ENCODE measurements at regions not wholly inside any gene's neighbourhood (a gene's known extent, or its start where the extent isn't known, plus 50 kb on each side); places are given as distances from the start of the nearest gene placed in this dataset.
"Not testable (repeated sequence)": the region's sequence is repeated elsewhere in the genome, so short reads cannot be mapped to it uniquely, and the experiment has no call there.

DNA sequence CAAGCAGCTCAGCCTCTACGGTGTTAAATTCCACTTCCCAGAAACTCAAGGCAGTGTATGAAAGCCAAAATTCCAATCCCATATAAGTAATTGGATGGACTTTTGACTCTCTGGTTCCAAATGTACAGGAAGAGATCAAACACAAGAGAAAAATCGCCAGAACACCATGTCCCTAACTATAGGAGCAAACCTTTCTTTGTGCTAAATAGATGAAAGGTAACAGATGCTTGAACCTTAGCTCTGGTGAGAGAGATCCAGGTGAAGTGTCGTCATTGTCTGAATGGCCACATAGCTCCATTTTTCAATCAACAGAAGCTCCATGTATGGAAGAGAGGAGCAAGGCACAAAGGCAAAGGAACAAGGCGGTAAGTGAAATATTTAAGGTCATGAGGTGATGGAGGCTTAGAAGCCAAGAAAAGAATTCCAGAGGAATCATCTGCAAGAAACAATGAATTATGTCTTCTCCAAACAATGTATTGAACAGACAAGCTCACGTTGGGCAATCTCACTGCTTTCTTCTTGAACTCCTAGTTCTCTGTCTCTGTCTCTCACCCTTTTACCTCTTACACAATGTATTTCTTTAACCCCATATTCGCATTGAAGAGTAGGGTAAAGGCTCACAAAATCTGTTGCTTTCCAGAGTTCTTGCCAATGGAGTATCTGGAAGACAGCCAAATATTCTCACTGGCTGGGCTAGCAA lies 585.1 kb downstream of the GATA3 start:
- no peak for FAIRE-seq

DNA sequence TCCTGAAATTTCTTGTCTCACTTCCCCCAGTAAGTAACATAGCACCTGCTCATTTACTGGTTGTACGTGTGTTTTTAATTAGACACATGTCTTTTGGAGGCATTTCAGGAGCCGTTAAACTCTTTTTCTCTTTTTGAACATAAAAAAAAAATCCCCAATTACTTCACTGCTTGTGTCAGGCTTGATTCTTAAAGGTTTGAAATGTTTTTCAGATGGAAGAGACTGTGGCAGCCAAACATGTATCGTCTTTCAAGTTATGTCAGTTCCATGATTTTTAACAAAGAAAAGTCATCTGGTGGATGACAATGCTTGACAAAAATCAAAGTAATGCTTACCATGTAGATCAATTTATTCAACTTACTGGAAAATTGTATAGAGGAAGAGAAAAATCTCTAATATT lies 585.8 kb downstream of the GATA3 start:
- no peak for FAIRE-seq

DNA sequence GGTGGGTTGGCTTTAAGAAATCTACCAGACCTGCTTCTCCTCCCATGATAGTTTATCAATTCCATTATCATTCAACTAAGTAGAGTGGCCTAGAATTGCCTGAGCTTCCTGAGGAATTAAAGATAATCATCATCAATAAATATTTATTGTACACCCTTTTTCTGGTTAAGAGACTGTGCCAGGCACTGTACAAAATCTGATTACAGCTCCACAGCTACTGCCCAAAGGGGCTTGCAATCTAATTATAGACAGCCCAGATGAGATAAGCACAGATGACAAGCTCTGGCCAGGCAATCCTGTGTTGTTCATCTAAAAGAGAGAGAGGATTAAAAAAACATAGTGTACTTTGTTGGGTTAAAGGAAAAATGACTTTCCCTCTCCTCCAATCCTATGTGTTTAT lies 586.4 kb downstream of the GATA3 start:
- FAIRE-seq = no peak

DNA sequence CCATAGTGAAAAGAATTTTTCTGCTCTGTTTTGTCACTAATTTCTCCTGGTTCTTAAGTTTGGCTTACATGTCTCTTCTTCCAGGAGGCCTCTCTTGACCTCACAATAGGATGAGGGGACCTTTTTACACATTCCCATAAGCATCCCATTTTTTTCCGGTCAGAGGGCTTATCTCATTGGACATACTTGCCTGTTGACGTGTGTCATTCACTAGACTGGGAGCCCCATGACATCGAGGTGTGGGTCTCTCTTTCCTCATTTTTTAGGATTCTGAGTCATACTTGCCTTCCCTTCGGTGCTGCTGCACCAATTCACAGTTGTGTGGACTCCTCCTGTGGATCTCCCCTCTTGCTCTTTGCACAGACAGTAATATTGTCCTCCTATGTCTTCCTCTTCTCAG lies 601.8 kb downstream of the GATA3 start:
- FAIRE-seq = no peak

DNA sequence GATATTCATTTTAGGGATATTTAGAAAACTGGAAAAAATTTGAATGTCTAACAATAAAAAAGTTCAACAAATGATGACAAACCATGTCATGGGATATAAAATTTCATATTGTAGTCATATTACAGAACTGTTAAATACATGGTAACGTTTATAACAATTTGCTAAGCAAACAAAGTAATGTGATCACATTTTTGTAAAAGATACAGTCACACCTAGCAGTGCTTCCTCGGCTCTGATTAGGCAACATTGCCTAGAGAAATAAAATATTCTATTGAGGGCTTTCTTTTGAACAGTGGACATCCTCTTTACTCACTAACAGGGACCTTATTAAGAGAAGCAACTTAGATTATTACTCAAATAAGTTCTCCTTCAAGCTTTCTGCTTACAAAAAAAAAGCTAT lies 605.5 kb downstream of the GATA3 start:
- no peak for FAIRE-seq

DNA sequence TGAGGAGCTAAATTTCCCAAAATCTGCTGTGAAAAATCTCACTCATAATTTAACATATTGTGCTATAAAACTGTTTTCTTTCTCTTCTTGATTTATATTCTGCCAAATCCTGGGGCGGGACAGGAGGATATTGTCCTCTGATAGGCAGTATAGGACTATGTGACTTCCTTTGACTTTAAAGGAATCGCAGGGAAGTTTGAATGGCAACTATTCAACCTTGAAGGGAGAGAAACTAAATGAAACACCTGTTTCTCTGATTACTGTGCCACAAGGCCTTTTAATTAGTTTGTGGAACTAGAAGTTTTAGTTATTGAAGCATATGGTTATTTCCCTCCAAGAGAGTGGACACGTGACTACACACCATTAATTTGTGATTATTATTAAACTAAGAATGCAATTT lies 607.4 kb downstream of the GATA3 start:
- FAIRE-seq = no peak

DNA sequence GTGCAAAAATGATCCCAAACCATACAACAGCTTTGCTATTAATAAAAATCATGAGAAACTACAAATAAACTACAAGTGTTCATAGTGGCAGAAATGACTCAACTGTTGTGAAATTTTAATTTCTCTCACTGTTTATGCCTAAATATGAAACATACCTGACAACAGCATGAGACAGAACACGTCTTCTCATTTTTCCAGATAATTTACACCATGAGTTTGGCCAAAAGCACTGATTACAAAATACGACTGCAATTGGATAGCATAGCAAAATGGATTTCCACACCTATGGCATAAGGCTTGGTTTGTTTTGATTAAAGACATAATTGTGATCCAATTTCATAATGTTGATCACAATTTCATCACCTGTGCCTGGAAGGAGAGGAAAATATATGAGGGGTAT lies 608.6 kb downstream of the GATA3 start:
- no peak for FAIRE-seq

DNA sequence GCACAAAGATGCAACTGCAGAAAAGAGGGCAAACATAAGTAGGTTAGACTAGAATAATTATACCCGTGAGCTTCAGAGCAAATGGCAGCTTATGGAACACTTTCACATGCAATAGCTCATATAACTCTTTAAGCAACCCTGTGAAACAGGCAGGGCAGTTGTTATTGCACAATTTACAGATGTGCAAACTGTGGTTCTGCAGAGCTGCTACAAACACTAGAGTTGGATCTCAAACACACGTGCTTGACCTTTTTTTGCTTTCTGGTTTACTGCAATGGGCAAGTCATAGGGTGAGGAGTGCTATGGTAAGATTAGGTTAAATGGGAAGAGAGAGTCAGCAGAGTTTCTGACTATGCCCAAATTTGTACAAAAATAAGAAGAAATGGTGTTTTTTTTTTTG lies 610.8 kb downstream of the GATA3 start:
- no peak for FAIRE-seq

DNA sequence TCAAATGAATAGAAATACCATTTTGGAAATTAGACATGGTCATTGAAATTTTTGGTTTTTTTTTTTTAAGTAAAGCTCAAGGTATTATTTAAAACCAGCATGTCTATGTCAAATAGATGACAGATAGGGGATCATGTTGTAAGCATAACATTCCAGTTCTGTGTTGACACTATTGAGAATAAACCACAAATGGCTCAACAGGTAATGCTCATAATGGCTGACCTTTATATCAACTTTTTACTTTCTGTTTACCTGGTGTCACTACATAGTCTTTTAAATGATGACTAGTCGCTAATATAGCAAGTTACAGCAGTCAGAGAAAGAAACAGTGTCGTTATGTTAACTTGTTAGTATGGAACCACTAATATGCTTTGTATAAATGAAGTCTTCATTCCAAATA lies 616.0 kb downstream of the GATA3 start:
- FAIRE-seq = no peak

DNA sequence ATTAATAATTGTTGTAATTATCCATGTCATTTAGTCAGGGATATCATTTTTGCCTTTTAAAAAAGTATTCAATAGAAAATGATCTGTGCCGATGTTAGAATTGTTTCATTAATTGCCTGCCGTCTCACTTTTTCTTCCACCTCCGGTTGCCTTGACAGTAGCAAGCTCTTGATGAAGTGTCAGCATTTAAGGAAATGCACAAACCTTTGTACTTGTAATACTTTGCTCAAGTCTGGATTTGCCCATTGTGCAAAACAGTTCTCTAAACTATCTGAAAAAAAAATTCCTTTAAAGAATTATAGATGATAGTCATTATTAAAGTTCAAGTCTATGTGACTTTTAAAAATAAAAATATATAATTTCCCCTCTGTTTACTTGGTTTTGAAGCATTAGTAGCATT lies 619.7 kb downstream of the GATA3 start:
- no peak for FAIRE-seq

DNA sequence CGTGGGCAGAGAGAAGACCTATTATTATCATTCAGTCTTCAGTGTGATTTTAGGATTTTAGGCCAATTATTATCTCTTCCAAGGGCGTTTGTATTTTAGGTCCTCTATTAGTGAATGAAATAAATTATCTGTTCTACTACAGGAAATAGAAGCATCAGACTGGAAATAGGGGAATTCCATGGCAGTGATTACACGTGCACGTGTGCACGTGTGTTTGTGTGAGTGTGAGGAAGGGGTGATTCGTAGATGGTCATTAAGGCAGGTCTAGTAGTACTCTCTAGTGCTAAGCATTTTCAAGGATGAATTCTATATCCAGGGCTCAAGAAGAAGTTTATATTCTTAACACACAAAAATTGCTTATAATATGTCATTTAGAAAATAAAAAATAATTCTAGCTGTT lies 623.2 kb downstream of the GATA3 start:
- no peak for FAIRE-seq

DNA sequence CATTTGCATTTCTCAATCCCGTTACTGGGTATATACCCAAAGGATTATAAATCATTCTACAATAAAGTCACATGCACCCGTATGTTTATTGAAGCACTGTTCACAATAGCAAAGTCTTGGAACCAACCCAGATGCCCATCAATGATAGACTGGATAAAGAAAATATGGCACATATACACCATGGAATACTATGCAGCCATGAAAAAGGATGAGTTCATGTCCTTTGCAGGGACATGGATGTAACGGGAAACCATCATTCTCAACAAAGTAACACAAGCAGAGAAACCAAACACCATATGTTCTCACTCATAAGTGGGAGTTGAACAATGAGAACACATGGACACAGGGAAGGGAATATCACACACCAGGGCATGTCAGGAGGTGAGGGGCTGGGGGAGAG lies 630.4 kb downstream of the GATA3 start:
- not testable (repeated sequence) for FAIRE-seq

DNA sequence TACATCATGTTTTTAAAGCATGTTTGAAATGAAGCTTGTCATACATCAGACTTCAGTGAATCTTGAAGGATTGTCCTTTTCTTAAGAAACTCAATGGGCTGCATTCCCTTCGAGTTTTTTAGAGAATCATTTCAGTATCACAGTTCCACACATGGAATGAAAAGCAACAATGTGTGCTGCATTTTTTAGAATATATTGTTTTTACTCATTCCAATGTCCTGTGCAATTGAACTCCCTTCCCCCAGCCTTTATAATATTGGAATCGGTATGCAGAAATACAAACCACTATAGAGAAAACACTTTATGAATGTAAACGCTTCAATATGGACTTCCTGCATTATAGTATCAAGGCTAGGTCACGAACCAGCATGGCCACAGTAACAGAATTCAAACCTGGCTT lies 634.4 kb downstream of the GATA3 start:
- no peak for FAIRE-seq

DNA sequence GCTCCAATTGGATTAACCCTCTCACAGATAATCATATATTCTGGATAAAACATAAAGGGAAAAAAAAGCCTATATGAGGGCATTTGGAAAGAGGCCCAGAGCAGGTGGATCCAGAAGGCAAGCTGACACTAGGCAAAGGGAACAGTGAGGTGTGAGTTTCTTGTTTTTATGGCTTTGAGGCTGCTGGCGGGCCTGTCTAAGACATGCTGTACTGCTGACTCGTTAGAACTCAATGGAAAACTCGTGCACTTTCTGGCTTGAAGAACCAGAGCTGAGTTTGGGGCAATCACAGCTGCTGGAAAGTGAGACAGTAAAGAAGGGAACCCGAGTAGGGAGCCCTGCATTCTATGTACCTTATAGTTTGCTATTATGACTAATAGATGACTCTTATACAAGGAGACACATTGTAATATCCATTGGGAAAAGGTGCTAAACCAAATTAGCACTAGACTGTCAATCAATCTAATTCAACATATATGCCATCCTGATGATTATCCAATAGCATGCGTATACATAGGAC lies 637.1 kb downstream of the GATA3 start:
- FAIRE-seq = no peak

DNA sequence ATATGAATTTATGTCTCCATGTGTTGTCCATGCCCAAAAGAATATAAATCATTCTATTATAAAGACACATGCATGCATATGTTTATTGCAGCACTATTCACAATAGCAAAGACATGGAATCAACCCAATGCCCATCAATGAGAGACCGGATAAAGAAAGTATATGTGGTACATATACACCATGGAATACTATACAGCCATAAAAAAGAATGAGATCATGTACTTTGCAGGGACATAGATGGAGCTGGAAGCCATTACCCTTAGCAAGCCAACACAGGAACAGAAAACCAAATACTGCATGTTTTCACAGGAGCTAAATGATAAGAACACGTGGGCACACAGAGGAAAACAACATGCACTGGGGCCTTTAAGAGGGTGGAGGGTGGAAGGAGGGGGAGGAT lies 639.1 kb downstream of the GATA3 start:
- FAIRE-seq = not testable (repeated sequence)

DNA sequence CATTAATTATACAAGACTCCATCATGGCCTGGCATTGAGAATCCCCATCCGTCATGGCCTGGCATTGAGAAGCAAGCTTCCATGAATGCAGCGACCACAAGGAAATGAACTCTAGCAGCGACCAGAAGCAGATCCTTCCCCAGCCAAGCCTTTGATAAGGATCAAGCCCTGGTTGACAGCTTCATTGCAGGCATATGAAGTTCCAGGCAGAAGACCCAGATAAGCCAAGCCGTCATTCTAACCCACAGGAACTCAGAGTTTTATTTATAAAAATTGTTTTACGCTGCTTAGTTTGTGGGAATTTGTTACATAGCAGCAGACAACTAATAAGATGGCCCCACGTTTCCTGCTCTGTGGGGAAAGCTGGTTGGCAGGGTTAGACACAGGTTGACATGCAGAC lies 642.3 kb downstream of the GATA3 start:
- no peak for FAIRE-seq

DNA sequence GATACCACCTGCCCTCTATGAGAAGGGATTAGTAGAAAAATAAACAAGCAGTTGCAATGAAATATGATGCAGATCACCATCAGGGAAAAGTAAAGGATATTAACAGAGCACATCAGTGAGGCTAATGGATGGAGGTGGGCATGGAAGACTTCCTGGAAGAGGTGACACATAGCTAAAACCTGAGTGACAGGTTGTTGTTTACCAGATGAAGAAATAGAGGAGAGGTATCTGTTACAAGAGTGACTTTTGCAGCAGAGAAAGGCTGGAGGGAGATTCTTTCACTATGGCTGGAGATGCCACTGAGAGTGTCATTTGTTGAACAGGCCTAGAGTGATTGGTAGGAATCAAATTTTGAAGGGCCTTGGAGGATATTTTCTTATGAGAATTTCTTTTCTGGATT lies 646.2 kb downstream of the GATA3 start:
- FAIRE-seq = no peak

DNA sequence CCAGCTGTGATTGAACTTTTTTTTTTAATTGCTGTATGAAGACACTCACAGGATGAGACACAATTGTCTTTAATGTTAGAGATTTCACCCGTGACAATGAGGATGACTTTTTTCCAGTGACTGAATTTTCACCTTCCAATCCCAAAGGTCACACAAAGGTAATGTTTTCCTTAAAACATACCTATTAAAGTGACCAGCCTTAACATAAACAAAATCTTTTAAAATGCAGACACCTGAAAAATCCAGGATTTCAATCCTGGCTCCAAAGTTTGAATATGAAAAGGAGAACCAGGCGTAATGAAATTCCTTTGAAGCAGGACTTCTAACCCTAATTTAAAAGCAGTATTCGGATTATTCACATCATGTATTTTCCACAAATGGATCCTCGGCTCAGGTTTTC lies 647.7 kb downstream of the GATA3 start:
- no peak for FAIRE-seq

DNA sequence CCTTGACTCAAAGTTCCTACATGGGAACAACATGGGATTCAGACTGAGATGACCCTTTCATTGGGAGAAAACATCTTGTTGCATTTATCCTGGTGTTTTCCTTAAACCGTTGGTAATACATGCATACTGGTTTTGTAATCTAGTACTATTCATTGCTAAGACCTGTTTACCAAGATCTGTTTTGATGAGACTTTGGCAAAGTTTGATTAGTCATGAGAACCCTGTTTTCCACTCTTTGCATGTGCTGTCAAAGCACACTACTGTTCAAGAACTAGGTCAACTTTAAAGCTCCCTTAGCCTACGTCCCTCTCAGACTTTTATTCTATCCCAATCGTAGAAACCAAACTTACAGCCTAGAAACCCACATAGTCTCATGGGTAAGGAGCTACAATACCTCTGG lies 650.9 kb downstream of the GATA3 start:
- no peak for FAIRE-seq

DNA sequence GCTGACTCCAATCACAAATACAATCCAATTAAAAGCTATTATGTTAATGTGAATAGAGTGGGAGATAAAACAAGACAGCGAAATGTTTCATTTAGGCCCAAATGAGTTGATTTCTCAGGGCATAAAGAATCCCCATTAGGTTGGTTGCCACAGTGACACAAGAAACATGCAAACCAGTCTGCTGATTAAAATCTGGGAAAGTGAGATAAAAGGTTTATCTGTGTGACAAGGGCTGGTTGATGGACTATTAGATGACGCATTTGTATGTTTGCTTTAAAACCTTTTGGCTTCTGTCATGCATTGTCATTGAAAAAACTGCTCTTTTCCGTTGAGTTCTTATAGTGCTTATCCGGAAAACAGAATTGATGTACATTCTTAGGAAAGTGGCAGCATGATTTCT lies 658.2 kb downstream of the GATA3 start:
- FAIRE-seq = no peak

DNA sequence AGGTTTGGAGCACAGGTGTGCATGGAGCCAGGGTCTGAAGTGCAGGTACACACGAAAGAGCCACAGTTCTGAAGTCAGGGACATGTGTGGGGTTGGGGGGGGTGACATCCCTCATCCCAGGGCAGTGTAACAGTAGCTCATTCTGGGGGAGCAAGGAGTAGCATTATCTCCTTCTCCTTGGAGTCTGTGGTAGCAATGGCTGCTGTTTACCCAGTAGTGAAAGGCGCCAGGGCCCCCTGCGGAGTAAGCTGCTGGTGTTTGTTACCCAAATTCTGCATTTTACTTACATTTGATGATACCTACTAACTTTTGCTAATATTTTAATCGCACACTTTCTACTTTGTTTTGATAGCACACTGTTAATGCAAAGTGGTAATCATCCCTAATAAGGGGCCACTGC lies 665.5 kb downstream of the GATA3 start:
- no peak for FAIRE-seq

DNA sequence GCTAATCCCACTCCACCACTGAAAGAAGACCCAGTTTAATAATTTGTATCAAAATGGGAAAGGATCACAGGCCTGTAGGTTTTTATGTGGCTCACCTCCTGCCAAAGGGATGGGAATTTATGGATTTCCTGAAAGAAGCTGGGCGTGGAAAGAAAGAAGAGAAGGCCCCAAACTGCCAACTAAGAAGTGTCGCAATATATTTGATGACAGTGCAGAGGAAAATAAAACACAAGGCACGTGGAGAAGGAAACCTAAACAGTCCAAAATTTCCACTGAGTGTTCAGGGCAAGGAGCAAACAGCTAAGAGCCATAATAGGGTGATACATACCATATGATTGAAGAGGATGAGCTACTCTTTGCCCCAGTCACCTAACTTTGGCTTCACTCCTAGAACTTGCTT lies 667.2 kb downstream of the GATA3 start:
- FAIRE-seq = no peak

DNA sequence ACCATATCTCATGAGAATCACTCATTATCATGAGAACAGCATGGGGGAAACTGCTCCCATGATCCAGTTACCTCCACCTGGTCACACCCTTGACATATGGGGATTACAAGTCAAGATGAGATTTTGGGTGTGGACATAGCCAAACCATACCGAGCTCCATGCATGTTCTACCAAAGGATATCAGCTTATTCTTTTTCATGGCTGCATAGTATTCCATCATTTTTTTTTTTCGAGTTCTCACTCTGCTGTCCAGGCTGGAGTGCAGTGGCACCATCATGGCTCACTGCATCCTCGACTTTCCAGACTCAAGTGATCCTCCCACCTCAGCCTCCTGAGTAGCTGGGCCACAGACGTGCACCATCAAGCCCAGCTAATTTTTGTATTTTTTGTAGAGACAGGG lies 668.3 kb downstream of the GATA3 start:
- FAIRE-seq = no peak

DNA sequence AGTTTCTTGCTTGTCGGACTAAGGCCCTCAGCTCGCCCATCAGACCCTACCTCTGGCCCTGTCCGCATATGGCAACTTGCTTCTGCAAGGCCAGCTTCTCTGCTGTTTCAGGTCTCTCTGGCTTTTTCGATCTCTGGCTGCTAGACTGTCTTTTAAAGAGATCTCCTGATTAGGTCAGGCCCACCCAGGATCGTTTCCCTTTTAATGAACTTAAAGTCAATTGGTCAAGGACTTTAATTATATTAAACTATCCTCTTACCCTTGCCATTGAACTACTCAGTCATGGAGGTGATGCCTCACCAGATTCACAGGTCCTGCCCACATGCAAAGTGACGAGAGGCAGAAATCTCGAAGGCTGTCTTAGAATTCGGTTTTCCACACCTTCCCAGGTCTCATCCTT lies 670.9 kb downstream of the GATA3 start:
- FAIRE-seq = no peak

DNA sequence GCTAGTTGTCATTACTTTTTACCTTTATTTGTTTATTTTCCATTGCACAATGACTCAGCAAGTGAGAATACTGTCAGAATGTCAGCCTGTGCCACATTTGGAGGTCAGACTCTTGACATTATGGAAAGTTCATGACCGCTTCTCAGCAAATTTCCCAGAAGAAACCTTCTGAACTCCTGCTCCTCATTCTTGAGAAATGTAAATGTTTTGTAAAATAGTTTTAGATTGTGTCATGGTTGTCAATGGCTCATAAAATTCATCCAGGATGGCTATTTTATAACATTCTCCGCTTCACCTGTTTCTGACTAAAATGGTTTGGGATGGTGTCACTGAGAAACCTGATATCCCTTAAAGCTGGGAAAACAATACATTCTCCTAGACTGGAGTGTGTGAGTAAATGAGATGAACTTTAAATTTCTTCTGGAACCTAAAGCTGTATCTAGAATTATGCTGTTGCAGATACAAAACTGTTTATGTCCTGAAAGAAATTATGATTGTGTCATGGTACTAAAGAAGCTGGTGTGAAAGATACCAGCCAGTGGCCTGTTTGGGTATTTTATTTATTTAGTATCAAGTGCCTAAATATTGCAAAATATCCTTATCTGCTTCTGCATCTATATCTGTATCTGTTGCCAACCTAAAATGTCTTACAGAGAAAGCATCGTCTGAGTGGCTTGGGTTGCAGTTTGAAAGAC lies 671.7 kb downstream of the GATA3 start:
- FAIRE-seq = no peak

Measured in G401.6 (cell line).